GM23248 (cell line): ENCODE measurements at regions not wholly inside any gene's neighbourhood (a gene's known extent, or its start where the extent isn't known, plus 50 kb on each side); places are given as distances from the start of the nearest gene placed in this dataset.

ENCODE experiments used
- DNase-seq: peaks from one replicate; pipeline ENCODE4 v3.0.0-alpha.2; 2015
- H2AFZ ChIP-seq: fragments of 200-600 bp; sonication (generic); 2 replicates; pipeline ENCODE4 v1.6.1; 2016; ENCODE audit warnings: antibody characterized with exemption
- H3F3A ChIP-seq: fragments of 200-600 bp; sonication (generic); 2 replicates; pipeline ENCODE4 v1.6.1; 2016; ENCODE audit warnings: mild to moderate bottlenecking, antibody characterized with exemption, mixed run types; ENCODE audit not compliant: insufficient read depth
- H3K27ac ChIP-seq: fragments of 200-600 bp; sonication (generic); 2 replicates; pipeline ENCODE4 v1.5.1; 2016; ENCODE audit warnings: mild to moderate bottlenecking
- H3K27me3 ChIP-seq: fragments of 200-600 bp; sonication (generic); replicated peaks from 2 replicates; pipeline ENCODE4 v1.6.1; 2016; ENCODE audit warnings: mild to moderate bottlenecking; ENCODE audit not compliant: insufficient read depth
- H3K36me3 ChIP-seq: fragments of 200-600 bp; sonication (generic); 2 replicates; pipeline ENCODE4 v1.6.1; 2016; ENCODE audit warnings: low read depth, mild to moderate bottlenecking
- H3K4me1 ChIP-seq: fragments of 200-600 bp; sonication (generic); 2 replicates; pipeline ENCODE4 v1.6.1; 2016; ENCODE audit warnings: mild to moderate bottlenecking; ENCODE audit not compliant: insufficient read depth
- H3K4me2 ChIP-seq: fragments of 200-600 bp; sonication (generic); one replicate; pipeline ENCODE4 v1.6.1; 2016; ENCODE audit warnings: mild to moderate bottlenecking; ENCODE audit not compliant: unreplicated experiment
- H3K4me3 ChIP-seq: fragments of 200-600 bp; sonication (generic); 2 replicates; pipeline ENCODE4 v1.5.1; 2016; ENCODE audit warnings: mild to moderate bottlenecking
- H3K79me2 ChIP-seq: fragments of 200-600 bp; sonication (generic); 2 replicates; pipeline ENCODE4 v1.6.1; 2016; ENCODE audit warnings: mild to moderate bottlenecking; ENCODE audit not compliant: insufficient read depth
- H3K9ac ChIP-seq: fragments of 200-600 bp; sonication (generic); 2 replicates; pipeline ENCODE4 v1.6.1; 2016; ENCODE audit warnings: mild to moderate bottlenecking
- H3K9me2 ChIP-seq: fragments of 200-600 bp; sonication (generic); 2 replicates; pipeline ENCODE4 v1.6.1; 2016; ENCODE audit warnings: mixed run types, mild to moderate bottlenecking, moderate library complexity; ENCODE audit not compliant: insufficient read depth
- H3K9me3 ChIP-seq: fragments of 200-600 bp; sonication (generic); one replicate; pipeline ENCODE4 v1.6.1; 2017; ENCODE audit warnings: low read depth
- H4K20me1 ChIP-seq: fragments of 200-600 bp; sonication (generic); 2 replicates; pipeline ENCODE4 v1.6.0; 2016; ENCODE audit not compliant: insufficient read depth
- EZH2 ChIP-seq: fragments of 200-600 bp; sonication (generic); IDR thresholded peaks from 2 replicates; pipeline ENCODE4 v1.6.1; 2018; ENCODE audit warnings: antibody characterized with exemption, mild to moderate bottlenecking; ENCODE audit not compliant: insufficient read depth, poor library complexity, severe bottlenecking
- EZH2phosphoT487 ChIP-seq: fragments of 200-600 bp; sonication (generic); IDR thresholded peaks from 2 replicates; pipeline ENCODE4 v1.6.1; 2018; ENCODE audit warnings: antibody characterized with exemption, moderate library complexity, mild to moderate bottlenecking, low read depth; ENCODE audit not compliant: insufficient read depth
- WGBS, 2 experiments: methylation state at CpG; one replicate each; pipeline ENCODE4 v1.1.6; 2015 to 2017; ENCODE audit warnings: low lambda C conversion rate in 2 of 2, low coverage in 1 of 2; ENCODE audit errors: missing lambda C conversion rate in 2 of 2; 5-methylcytosine and 5-hydroxymethylcytosine counted together
- in situ Hi-C: fragments of 300-500 bp; cut with MboI; formaldehyde crosslinking; loops from 2 replicates; pipeline ENCODE4 v1.15.0; 2020

GRCh38 chr13:64640002-64640401 lies 2590.1 kb downstream of the PCDH9 start:
- H3K36me3 ChIP-seq, result no peaks in the 10 kb centered on the region
- in situ Hi-C loops, result no loop called here
- no peaks in the 10 kb centered on the region for H3K27me3 ChIP-seq
- no peaks in the 10 kb centered on the region for H3K9me2 ChIP-seq
- DNase-seq, result no peak
- H3F3A ChIP-seq, result no peaks in the 10 kb centered on the region
- no peak overlapping the region for H2AFZ ChIP-seq
- H3K79me2 ChIP-seq, result no peaks in the 10 kb centered on the region
- H3K4me1 ChIP-seq, result no peaks in the 10 kb centered on the region
- no peaks in the 10 kb centered on the region for H3K9me3 ChIP-seq
- no peak overlapping the region for H3K4me2 ChIP-seq
- H4K20me1 ChIP-seq, result no peaks in the 10 kb centered on the region
- H3K4me3 ChIP-seq, result no peak overlapping the region
- no peak overlapping the region for H3K27ac ChIP-seq
- WGBS, 2 experiments, result 20 to 25% methylated on average over 2 of the region's 2 CpGs
- H3K9ac ChIP-seq, result no peak overlapping the region
- TF ChIP-seq EZH2 (no peak), EZH2phosphoT487 (no peak)

- TF ChIP-seq EZH2 (no peak), EZH2phosphoT487 (no peak)
- H3K4me3 ChIP-seq, result no peak overlapping the region
- no peak overlapping the region for H3K27ac ChIP-seq
- H3K9me2 ChIP-seq, result no peaks in the 10 kb centered on the region
- H3K36me3 ChIP-seq, result no peaks in the 10 kb centered on the region
- H3K9ac ChIP-seq, result no peak overlapping the region
- H4K20me1 ChIP-seq, result no peaks in the 10 kb centered on the region
- no peaks in the 10 kb centered on the region for H3K4me1 ChIP-seq
- no peaks in the 10 kb centered on the region for H3K9me3 ChIP-seq
- no peak for DNase-seq
- in situ Hi-C loops, result no loop called here
- H2AFZ ChIP-seq, result no peak overlapping the region
- H3F3A ChIP-seq, result no peaks in the 10 kb centered on the region
- WGBS, 2 experiments, result 37 to 53% methylated on average over 3 of the region's 3 CpGs
- no peaks in the 10 kb centered on the region for H3K79me2 ChIP-seq
- H3K27me3 ChIP-seq, result no peaks in the 10 kb centered on the region
- H3K4me2 ChIP-seq, result no peak overlapping the region
These were observed 2590.9 kb downstream of the PCDH9 start for GRCh38 chr13:64639206-64639605.

- Histone ChIP-seq H2AFZ (no peak overlapping the region), H3K27ac (no peak overlapping the region), H3K79me2 (no peaks in the 10 kb centered on the region), H4K20me1 (no peaks in the 10 kb centered on the region), H3K4me3 (no peak overlapping the region), H3K9me2 (no peaks in the 10 kb centered on the region), H3K4me1 (no peaks in the 10 kb centered on the region), H3K9me3 (no peaks in the 10 kb centered on the region), H3K36me3 (no peaks in the 10 kb centered on the region), H3K4me2 (no peak overlapping the region), H3F3A (no peaks in the 10 kb centered on the region), H3K27me3 (no peaks in the 10 kb centered on the region), H3K9ac (no peak overlapping the region)
- WGBS, 2 experiments, result 18 to 39% methylated on average over 1 of the region's 1 CpG
- no peak for DNase-seq
- no peak for TF ChIP-seq EZH2
- no peak for TF ChIP-seq EZH2phosphoT487
- in situ Hi-C loops, result no loop called here
These were observed 2596.2 kb downstream of the PCDH9 start for GRCh38 chr13:64633948-64634347.

- Histone ChIP-seq H3K27me3 (no peaks in the 10 kb centered on the region), H3K79me2 (no peaks in the 10 kb centered on the region), H4K20me1 (no peaks in the 10 kb centered on the region), H3K9ac (no peak overlapping the region), H3F3A (no peaks in the 10 kb centered on the region), H3K36me3 (no peaks in the 10 kb centered on the region), H3K9me2 (no peaks in the 10 kb centered on the region), H2AFZ (no peak overlapping the region), H3K4me3 (no peak overlapping the region), H3K4me1 (no peaks in the 10 kb centered on the region), H3K27ac (no peak overlapping the region), H3K9me3 (no peaks in the 10 kb centered on the region), H3K4me2 (no peak overlapping the region)
- no peak for DNase-seq
- TF ChIP-seq EZH2 (no peak), EZH2phosphoT487 (no peak)
- 0 to 3% methylated on average over 1 of the region's 1 CpG for WGBS, 2 experiments
- in situ Hi-C loops, result no loop called here
These were observed 2602.5 kb downstream of the PCDH9 start for GRCh38 chr13:64627654-64628053.

- no peak overlapping the region for H3K4me3 ChIP-seq
- H3K79me2 ChIP-seq, result no peaks in the 10 kb centered on the region
- H3K9me2 ChIP-seq, result no peaks in the 10 kb centered on the region
- no peaks in the 10 kb centered on the region for H3K9me3 ChIP-seq
- no peak overlapping the region for H3K9ac ChIP-seq
- H2AFZ ChIP-seq, result no peak overlapping the region
- no peaks in the 10 kb centered on the region for H3K27me3 ChIP-seq
- H3K36me3 ChIP-seq, result no peaks in the 10 kb centered on the region
- no peak overlapping the region for H3K27ac ChIP-seq
- no peaks in the 10 kb centered on the region for H3F3A ChIP-seq
- WGBS, 2 experiments, result 34 to 43% methylated on average over 5 of the region's 5 CpGs
- TF ChIP-seq EZH2phosphoT487 (no peak), EZH2 (no peak)
- no peaks in the 10 kb centered on the region for H4K20me1 ChIP-seq
- in situ Hi-C loops, result no loop called here
- H3K4me2 ChIP-seq, result no peak overlapping the region
- no peak for DNase-seq
- H3K4me1 ChIP-seq, result no peaks in the 10 kb centered on the region
These were observed 2604.0 kb downstream of the PCDH9 start for GRCh38 chr13:64626105-64626504.
